Right renal cortex interstitium (tissue), 3 donors: ENCODE measurements at regions not wholly inside any gene's neighbourhood (a gene's known extent, or its start where the extent isn't known, plus 50 kb on each side); places are given as distances from the start of the nearest gene placed in this dataset.

Experiments used
- DNase-seq, 3 donors: peaks; one replicate each; pipeline ENCODE4 v3.0.0-alpha.2; 2013; ENCODE audit warnings: low read depth in 3 of 3, low spot score in 2 of 3

DNA sequence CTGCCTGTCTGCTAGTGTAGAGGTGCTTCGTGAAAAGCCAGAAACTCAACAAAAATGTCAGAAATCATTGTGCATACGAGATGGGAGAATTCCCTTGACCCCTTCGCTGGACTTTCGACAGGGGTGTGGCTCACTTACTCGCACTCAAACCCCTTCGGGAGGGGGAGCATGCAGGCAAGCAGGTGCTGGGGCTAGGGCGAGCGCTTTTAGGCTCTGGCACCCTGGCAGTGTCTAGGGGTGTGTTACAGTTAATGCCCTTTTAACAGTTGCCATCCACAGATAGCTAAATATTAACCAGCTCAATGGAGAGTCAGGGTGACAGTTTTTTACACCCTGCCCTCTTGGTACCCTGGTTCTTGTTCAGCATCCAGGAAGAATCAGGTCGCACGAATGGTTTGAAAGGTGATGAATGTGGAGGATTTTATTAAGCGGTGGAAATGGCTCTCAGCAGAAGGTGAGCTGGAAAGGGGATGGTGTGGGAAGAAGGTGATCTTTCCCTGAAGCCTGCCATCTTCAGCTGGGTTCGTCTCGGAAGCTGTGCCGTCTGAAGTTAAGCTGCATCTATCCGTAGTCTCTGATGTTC, 59.6 kb upstream of the SHANK2 start:
- no peak for DNase-seq

DNA sequence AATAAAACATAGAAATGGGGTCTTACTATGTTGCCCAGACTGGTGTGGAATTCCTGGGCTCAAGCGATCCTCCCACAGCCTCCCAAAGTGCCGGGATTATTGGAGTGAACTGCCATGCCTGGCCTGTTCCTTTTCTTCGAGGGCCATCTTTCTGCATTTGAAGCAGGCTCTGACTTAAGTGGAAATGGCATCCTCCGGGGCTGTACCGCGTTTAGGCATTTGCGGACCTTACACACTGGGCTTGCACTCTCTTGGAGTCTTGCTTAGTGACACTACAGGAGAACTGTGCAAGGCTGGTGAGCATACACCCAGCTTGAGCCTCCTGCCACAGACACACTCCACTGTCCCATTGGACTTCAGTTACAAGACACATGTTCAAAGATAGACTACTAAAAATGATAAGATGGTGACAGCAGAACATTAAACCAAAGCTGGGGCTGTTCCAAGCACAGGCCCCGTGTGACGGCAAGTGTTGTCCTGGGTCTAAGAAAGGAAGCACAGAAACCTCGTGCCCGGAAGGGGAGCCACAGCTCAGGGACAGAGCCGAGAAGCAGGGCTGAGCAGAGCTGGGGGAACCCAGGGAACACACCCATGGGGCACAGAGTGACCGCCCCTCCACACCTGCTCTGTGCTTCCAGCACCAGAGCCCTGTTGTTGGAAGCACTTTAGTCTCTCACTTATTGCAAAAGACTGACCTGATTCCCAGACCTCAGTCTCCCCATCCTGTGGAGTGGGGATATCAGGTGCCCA, 59.0 kb upstream of the SHANK2 start:
- no peak for DNase-seq

- DNase-seq: no peak
Measured at GRCh38 chr11:71310184-71310583, 57.8 kb upstream of the SHANK2 start.

GRCh38 chr11:71309611-71310010, 57.2 kb upstream of the SHANK2 start:
- no peak for DNase-seq

GRCh38 chr11:71309181-71309580, 56.8 kb upstream of the SHANK2 start:
- no peak for DNase-seq

DNA sequence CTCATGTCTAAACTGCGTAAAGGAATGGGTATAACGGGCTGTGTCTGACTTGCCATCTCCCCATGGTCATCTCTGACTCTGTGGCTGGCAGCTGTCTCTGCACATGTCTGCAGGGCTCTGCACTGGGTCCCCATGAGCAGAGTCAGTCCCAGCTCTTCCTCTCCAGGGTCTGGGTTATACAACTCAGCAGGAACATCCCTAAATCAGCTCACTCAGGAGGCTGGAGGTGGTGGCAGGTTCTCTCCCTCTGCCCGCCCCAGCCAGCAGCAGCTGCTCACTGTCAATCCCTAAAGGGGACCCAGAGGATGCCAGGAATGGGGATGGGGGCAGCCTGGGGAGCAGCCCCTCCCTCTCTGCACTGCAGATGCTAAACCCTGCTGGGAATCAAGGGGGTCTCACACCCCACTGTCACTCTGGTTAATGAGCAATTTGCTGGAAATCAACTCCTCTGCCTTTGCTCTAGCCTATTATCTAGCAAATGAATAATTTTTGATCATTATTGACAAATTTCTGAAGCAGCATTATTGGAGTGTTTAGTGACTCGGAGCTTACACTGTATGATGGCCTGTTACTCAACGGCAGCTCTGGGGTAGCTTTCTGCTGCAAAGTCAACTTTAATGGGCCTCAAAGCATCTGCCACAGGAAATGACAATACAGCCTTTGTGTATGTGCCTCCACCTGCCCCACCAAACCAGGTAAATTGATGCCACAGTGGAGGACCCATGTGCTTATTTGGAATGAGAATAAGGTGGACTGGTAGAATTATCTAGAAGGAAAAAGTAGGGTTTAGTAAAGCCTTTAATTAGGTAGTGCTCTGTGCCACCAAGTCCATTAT, 55.7 kb upstream of the SHANK2 start:
- DNase-seq: no peak

- DNase-seq: no peak
Measured at GRCh38 chr11:71305451-71306125, 53.2 kb upstream of the SHANK2 start.

DNA sequence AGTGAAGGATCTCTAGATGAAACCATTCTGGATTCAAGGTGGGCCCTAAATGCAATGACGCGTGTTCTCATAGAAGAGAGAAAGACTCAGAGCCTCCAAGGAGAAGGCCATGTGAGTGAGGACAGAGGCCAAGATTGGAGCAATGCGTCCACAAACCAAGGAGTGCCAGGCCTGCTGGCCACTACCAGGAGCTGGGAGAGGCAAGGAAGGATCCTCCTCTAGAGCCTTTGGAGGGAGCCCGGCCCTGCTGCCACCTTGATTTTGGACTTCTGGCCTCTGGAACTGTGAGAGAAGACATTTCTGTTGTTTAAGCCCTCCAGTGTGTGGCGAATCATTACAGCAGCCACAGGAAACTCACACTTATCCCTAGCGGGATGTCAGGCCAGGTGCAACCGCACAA, 52.7 kb upstream of the SHANK2 start:
- DNase-seq: no peak

DNA sequence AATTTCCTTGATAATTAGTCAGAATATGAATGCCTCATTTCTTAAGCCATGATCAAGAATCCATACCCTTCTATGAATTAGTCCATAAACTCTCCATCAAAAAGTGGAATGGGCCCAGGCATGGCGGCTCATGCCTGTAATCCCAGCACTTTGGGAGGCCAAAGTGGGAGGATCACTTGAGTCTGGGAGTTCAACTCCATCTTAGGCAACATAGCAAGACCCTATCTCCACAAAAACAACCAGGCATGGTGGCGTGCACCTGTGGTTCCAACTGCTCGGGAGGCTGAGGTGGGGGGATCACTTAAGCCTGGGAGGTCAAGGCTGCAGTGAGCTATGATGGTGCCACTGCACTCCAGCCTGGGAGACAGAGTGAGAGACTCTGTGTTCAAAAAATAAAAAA, 52.1 kb upstream of the SHANK2 start:
- DNase-seq: no peak

DNA sequence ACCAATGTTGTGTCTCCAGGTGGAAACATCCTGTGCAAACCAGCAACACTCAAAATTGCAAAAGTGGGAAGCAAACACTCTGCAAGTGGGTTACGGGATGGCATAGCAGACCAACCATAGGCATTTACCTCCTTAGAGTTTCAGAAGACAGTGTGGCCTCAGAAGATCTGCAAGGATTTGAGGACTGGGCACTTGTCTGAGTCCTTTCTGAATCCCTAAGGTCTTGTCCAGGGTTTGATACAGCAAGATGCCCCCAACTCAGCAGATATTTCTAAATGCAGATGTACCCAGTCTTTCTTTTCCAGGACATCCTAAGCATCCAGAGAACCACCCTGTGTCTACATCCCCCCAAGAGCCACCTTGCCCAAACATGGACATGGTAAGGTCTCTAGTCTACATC, 51.7 kb upstream of the SHANK2 start:
- no peak for DNase-seq

DNA sequence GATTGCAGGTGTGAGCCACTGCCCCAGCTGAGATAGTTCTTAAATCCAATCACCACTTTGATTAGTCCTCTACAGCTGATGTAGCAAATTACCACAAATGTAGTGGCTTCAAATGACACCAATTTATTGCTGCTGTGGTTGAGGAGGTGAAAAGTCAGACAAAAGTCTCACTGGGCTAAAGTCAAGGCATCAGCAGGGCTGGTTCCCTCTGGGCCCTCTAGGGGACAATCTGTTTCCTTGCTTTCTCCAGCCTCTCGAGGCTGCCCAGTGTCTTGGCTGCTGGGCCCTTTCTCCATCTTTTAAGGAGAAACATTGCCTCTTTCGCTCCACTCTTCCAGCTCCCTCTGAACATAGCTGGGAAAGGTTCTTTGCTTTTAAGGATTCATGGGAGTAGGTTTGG, 50.5 kb upstream of the SHANK2 start:
- no peak for DNase-seq

DNA sequence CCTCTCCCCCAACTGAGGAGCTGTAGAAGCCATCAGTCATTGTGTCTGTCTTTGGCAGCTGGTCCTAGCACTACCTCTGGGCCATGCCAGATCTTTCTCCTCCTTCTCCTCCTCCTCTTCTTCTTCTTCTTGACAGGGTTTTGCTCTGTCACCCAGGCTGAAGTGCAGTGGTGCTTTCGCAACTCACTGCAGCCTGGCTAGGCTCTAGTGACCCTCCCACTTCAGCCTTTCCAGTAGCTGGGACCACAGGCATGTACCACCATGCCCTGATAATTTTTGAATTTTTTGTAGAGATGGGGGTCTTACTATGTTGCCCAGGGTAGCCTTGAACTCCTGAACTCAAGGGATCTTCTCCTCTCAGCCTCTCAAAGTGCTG, 50.1 kb upstream of the SHANK2 start:
- no peak for DNase-seq
